SU-DHL-6 (cell line): ENCODE measurements at regions not wholly inside any gene's neighbourhood (a gene's known extent, or its start where the extent isn't known, plus 50 kb on each side); places are given as distances from the start of the nearest gene placed in this dataset.

Source experiments
- EZH2phosphoT487 ChIP-seq: fragments of 200-600 bp; sonication (generic), shearing (Covaris generic); conservative IDR thresholded peaks from 2 replicates; pipeline ENCODE4 v1.6.1; 2018; ENCODE audit warnings: mild to moderate bottlenecking, antibody characterized with exemption, low read length, moderate library complexity, mixed read lengths
- TF ChIP-seq, protein P1 (sequence below): fragments of 200-600 bp; sonication (generic); IDR thresholded peaks from one replicate; pipeline ENCODE4 v1.5.1; 2017; ENCODE audit warnings: antibody characterized with exemption, mild to moderate bottlenecking, low read length, moderate library complexity; ENCODE audit not compliant: insufficient read depth, poor library complexity, severe bottlenecking

GRCh38 chr6:3904518-3904917 is 55.3 kb downstream of the FAM50B start:
- TF ChIP-seq, protein P1, sequence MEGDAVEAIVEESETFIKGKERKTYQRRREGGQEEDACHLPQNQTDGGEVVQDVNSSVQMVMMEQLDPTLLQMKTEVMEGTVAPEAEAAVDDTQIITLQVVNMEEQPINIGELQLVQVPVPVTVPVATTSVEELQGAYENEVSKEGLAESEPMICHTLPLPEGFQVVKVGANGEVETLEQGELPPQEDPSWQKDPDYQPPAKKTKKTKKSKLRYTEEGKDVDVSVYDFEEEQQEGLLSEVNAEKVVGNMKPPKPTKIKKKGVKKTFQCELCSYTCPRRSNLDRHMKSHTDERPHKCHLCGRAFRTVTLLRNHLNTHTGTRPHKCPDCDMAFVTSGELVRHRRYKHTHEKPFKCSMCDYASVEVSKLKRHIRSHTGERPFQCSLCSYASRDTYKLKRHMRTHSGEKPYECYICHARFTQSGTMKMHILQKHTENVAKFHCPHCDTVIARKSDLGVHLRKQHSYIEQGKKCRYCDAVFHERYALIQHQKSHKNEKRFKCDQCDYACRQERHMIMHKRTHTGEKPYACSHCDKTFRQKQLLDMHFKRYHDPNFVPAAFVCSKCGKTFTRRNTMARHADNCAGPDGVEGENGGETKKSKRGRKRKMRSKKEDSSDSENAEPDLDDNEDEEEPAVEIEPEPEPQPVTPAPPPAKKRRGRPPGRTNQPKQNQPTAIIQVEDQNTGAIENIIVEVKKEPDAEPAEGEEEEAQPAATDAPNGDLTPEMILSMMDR: no peak
- TF ChIP-seq EZH2phosphoT487: no peak
